Stimulated activated CD8-positive, alpha-beta memory T cell treated with anti-CD3 and anti-CD28 coated beads, Interleukin-4, amount 100 ng/mL, for 1 hour (primary cell): ENCODE measurements at regions not wholly inside any gene's neighbourhood (a gene's known extent, or its start where the extent isn't known, plus 50 kb on each side); places are given as distances from the start of the nearest gene placed in this dataset.

Source experiments
- DNase-seq, 2 donors: peaks; one replicate each; pipeline ENCODE4 v3.0.0-alpha.2; 2020; ENCODE audit warnings: low read depth in 2 of 2, low spot score in 1 of 2

DNA sequence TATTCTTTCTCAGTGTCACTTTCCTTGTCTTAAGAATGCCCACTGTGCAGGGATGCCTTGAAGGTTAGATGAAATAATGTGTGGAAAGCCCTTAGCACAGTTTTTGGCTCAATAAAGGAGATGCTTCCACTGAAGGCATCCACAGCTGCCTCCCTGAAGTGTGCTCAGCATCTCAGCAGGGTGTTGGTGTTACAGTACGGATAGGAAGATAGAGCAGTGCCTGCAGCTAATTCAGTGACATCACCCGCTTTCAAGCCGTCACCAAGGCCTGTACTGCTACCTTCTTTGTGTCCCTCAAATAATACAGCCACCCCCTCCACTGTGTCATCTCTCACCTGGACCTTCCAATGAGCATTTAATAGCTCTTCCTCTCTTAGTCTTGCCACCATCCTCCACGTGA is 59.0 kb downstream of the NDUFS5 start:
- DNase-seq = no peak

DNA sequence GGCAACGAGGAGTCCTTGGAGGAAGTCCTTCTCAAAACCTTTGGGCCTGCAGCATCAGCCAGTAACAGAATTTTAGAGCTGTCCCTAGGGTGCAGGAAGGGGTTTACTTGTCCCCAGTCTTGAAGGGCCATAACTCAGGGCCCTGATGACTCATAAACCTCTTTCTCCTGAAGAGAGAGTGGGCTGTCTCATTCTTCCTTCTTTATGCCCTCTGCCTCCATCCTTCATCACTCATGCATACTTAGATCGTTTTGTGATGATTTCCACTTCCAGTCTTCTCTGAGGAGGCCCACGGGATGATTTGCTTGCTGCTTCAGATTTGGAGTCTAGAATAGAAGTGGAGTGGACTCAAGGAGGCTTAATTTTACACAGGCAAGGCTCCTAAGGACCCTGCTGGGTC is 60.2 kb downstream of the NDUFS5 start:
- no peak for DNase-seq

DNA sequence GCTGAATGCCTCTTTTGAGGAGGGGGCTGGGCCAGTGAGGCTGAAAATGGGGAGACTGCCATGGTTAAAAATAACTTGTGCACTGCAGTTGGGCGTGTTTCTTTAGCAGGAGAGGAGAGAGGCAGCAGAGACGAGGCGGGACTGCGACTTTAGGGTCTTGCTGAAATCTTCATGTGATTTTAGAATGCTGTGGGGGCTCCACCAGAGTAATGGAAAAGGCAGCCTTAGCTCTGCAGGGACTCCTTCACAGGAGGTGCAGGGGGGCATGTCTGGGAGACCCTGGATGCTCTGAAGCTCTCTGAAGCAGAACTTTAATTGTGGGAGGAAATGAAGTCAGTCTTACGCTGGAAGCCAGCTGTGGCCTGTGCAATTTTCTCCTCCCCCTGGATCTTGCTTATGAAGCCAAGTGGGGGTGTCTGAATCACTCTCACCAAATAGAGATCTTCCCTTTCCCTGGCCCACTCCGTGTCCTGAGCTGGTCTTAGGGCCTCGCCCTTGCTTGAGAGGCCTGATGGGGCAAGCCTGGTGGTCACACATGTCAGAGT is 60.8 kb downstream of the NDUFS5 start:
- no peak for DNase-seq

DNA sequence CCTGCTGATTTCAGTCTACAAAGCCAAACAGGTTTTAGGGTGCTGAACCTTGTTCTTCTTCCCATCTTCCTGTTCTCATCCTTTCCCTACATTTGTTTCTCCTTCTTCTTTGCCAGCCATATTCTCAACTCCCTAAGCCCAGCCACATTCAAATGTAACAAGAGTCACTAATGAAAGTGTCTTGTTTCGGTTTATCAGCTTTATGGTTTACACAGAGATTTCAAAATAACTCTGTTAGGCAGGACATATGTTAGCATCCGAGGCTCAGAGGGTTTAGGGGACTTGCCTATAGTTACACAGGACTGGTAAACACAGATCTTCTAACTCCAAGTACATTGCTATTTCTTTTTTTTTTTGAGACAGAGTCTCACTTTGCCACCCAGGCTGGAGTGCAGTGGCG is 61.3 kb downstream of the NDUFS5 start:
- no peak for DNase-seq

DNA sequence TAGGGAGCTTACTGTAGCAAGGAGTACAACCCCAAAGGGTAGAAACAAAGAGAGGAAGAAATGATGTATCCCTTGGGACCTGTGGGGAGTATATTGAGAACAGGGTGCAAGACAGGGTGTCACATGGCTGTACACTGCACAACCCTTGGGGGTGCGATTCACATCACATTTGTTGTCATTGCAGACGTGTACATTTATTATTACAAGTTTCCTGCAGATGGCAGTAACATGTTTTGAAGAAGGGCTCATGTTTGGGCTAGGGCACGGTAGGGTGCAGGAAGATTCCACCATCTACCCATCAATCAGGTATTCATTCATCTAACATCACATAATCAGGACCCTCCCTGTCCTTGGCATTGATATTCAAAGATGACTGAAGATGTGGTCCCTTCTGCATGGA is 62.5 kb downstream of the NDUFS5 start:
- no peak for DNase-seq

DNA sequence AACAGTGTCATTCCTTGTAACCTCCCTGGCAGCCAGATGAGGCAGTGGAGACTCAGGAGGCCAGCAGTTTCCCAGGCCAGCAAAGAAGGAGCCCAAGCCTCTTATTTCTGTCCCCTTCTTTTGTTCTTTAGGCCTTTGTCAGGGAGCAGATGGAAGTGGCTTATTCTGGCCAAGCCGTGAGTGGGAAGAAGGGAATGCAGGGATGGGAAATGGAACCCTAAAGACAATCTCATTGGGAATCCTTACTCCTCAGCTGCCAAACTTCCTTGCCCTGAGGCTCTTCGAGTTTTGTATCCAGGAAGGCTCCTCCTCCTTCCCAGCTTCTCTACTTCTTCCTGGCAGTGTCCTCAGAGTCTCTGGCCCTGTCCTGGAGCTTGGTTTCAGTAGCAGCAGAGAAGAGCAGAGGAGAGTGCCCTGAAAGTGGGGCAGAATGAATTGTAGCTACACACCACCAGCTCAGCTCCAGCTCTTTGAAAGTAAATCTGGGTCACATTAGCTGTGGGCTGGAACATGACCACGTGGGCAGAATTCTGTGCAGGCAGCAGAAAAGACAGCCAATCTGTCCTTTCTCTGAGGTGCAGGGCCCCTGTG is 63.9 kb downstream of the NDUFS5 start:
- DNase-seq = no peak

DNA sequence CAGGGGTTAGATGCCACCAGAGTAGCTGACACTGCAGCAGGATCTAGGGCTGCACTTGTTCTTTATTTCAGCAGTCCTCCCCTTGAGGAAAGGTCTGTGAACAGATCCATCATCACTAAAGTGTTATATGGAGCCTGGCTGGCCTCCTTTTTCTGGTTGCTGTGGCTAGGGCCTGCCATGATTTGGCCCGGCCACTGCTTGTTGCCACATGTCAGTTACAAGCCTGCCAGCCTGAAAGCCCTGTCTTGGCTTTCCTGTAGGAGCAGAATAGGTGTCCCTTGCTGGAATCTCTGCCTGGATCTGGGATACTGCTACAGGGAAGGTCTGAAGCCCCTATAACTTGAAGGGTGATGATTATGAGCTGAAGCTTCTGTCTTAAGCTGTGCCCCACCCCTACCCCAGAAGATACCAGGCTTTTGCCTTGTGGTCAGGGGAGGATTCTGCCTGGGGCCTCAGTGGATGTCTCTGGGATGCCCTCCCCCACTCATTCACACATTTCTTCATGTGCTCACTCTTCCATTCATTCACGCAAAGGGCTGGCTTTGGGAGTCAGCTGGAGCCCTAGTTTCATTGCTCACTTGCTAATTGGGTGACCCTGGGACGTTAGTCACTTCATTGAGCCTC is 64.7 kb downstream of the NDUFS5 start:
- no peak for DNase-seq

DNA sequence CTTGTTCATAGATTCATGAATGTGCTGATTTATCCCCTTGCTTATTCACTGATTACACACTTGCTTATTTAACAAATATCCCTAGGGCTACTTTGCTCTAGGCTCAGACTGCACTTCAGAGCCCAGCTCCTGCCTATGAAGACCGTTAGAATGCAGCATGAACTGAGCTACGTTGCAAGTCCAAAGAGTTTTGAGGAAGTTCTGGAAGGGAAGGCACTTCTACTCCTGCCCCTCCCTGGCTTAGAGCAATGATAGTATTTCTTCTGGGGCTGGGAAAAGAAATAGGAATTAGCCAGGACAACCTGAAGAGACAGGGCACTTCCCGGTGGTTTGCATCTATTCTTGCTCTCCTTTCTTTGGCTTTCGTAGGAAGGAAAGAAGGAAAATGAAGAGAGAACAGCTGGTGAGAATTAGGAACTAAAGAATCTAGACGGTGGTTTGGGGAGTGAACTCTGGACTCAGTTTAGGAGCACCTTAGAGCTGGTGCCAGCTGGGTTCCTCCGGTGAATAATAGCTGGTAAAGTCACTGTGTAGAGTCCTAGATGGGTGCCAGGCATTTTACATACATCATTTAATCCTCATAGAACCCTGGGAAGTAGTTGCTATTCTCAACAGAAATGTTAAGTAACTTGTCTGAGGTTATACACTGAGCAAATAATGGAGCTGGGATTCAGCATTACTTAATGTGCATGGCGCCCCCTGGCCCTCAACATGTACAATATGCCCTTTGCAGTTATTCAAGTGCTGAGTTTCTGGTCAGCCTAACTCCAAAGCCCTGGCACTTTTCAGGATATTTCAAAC is 65.9 kb downstream of the NDUFS5 start:
- no peak for DNase-seq

DNA sequence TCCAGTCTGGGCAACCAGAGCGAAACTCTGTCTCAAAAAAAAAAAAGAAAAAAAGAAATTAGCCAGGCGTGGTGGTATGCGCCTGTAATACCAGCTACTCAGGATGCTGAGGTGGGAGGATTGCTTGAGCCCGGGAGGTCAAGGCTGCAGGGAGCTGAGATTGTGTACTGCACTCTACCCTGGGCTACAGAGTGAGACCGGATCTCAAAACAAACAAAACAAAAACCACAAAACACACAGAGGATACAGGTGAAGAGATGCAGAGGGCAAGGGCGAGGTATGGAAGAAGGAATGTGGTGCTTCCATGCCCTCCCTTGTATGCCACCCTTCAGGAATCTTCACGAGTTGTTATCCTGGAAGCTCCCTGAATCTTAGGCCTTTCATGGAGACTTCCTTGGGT is 68.5 kb downstream of the NDUFS5 start:
- DNase-seq = no peak

DNA sequence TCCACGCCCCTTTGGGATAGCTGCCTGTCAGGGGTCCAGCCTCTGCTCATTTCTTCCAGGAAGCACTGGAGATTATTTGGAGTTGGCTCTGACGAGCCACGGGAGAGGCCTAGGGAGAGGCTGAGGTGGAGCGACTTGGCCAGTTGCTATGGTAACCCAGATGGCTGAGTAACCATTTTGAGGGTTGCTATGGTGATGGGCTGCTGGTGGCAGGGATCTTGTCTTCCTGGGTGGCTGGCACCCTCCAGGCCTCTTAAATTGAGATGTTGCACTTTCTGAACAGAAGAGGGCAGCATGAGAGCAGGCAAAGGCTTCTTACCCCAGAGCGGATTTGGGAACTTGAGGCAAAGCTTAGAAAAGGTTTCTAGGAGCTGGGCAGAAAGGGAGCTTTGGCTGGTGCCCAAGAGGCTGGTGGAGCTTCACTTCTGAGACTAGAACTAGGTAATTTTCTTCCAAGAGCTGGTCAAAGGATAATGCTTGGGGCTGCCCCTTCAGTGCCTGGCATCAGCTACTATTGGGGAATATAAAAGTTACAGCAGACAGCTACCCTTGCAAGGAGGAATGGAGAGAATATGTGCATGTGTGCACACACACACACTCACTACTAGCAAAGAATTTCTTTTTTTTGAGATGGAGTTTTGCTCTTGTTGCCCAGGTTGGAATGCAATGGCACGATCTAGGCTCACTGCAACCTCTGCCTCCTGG is 72.5 kb downstream of the NDUFS5 start:
- peak in 1 of 2 donors; percentile 25 for DNase-seq

DNA sequence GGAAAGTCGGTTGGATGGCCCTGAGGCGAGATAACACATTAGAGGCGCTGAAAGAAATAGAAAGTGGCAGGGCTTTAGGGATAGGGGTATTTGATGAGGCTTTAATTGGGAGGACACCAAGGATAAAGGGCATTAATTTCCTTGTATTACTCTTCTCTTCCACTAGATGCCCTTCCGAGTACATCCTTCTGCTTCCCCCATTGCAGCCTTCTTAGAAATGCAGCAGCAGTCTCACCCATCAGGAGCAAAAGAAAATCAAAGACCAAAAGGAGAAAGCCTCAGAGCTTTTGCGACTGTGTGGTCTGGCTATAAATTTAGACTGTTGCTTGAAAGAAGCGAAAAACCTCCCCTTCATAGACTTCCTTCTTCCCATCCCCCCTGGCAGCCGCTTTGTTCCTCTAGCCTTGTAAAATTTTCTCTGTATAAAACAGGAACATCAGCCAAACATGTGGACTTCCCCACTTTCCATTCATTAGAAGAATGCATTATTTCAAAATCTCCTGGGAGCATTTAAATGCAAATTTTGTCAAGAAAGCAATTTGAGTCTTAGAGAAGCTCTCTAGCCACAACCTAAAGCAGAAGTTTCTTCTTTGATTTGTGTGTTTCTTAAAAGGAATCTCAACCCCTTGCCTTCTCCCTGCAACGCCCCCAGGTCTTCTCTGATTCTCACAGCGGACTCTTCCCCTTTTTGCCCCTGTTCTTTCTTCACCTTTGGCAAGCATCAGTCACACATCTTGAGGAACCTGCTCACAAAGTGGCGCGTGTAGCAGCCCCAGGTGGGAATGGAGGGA is 76.6 kb downstream of the NDUFS5 start:
- no peak for DNase-seq

DNA sequence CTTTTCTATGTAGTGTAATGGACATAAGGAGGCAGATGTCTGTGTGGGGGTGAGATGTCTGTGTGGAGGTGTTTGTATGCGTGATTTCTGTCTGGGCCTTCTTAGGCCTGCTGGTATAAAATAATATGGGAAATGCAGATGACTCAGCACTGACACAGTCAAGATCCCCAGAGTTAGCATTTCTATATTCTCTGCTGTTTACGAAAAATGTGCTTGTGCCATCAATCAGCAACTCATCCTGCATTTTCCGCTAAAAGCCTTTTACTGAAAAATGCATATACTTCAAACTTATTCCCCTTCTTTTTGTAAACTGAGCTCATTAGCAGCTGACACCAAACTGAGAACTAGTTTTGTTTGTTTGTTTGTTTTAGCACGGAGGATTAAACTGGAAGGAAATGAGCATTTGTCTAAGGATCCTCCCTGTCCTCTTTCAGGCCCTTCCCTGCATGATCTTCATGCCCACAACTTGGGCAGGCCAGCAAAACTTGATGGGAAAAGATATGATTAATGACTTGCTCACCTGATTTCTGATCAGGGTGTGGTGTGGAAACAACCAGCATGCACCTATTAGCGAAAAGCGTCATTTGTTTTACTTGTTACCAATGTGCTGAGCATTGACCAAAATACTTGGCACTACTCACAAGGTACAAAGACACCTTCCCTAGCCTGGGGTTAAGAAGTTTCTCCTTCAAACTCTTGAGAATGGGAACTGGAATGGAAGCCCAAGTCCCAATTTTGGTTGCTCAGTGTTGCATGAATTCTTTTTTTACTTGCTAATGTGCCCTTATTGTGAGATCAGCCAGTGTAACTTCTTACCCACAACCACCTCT is 77.4 kb downstream of the NDUFS5 start:
- no peak for DNase-seq

DNA sequence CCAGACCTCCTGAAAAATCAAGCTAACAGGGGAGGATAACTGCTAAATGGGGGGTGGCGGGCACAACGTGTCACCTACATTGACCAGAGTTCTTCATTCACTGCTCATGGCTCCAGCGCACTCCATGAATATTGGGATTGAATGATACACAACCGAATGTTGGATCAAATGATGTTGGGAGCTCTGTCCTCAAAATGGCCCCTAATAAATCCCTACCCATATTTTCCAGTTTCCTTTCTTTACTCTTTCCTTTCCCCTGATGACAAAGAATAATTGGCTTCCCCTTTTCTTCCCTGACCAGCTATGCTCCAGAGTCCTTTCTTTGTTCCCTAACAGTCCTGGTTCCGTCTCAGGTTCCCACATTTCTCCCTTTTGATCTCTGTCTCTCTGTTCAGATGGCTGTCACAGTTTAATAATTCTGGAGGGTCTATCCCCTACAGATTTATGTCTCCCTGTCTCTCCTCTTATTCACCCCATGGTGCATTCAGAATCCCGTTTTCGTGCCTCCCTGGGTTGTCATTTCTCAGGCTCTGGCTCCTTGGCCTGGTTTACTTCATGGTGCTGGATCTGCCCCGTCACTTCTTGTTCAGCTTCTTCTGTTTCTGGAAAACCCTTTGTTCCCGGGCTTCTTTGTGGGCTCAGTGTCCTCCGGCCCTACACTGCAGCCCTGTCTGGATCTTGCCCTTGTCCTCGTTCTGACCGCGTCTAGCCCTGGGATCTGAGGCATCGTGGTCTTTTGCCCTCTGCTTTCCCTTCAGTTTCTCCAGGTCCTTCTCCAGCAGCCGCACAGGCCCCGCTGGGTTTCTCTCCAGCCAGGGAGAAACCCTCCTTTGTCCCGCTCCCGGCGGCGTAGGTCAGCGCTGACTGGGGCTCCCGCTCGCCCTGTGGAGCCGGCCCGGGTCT is 78.3 kb downstream of the NDUFS5 start:
- DNase-seq = no peak

DNA sequence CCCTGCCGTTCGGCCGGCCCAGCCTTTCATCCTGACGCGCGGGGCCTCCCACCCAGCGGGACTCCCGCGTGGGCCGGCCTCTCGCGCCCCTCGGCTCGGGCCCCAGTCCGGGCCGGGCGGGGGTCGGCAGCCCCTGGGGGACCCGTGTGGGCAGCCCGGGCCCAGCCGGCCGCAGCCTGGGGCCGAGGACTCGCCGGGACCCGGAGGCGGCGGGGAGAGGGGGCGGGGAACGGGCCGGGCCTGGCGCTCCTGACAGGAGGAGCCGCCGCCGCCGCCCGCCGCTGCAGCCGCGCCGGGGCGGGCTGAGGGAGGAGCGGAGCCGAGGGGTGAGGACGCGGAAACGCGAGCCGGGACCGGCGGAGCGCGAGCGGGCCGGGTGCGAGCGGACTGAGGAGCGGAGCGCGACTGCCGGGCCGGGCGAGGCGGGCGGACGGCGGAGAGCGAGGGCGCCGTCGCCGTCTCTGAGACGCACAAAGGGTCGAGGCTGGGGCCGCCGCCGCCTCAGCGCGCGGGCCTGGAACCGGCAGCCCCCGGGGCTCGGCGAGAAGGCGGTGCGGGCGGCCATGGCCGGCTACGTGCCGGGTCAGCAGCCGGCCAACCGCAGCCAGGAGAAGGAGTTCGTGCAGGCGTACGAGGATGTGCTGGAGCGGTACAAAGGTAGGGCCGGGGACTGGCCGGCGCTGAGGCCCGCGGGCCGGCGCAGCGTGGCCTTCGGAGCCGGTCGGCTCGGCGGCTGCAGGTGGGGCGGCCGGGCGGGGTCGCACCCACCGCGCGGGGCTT is 79.1 kb downstream of the NDUFS5 start:
- DNase-seq = peak in 1 of 2 donors; percentile 22

DNA sequence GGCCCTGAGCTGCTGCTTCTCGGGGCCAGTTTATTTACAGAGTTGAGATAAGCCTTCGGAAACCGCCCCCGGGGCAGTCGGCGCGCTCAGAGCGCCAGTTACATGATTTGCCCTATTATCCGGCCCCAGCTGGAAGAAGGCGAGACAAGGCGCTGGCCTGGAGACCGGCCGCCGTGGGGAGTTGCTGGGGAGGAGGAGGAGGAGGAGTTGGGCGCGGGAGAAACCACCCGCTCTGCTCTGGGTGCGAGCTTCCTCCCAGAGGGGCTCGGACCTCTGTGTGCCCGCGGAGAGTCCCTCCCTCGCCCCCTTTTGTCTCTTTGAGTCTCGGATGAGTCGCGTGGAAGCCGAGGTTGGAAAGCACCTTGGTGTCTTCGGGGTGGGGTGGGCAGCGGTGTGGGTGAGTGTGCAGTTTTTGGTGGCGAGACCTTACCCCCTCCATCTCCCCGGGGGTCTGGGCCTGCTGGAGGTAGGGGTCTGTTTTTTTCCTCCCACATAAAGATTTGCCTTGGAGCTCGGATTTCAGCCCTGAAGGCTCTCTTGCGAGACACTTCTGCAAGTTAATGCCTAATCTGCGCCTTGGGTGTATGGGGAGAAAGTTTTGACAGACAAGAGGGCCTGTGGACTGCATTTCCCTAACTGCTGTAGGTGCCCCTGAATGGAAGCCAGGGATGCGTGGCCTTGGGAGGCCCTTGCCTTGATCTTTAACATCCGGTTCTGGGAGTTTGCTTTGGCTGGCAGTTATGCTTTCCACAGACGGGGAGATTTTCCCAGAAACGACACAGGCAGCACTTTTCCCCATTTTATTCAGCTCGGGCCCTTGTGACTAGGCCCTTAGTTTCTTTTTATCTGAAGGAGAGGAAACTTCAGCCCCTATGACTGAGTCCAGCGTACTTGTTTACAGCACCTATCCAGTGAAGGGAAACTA is 80.0 kb downstream of the NDUFS5 start:
- no peak for DNase-seq

DNA sequence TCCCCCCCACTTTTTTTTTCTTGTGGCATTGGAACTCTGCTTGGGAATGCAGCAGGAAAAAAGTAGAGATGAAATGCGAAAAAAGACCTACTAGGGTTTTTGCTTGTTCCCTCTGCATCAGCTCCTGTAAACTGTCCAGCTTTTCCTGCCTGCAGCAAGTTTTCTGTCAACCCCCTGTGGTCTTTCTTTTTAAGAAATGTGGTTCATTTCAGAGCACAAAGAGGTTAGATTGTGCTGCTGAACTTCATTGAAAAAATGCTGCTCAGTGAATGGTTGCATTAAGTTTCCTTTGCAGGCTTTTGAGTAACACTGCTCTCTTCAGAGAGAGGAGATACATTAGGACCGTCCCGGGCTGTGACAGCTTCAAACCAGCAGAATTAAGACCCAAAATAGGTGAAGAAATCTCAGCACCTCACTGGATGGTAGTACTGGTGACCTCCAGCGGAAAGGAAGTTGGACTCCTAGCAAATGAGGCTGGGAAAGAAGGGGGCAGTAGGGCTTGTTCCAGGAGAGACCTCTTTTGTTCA is 80.7 kb downstream of the NDUFS5 start:
- no peak for DNase-seq
